NOMO-1 (cell line): ENCODE measurements at regions not wholly inside any gene's neighbourhood (a gene's known extent, or its start where the extent isn't known, plus 50 kb on each side); places are given as distances from the start of the nearest gene placed in this dataset.
"Not testable (repeated sequence)": the region's sequence is repeated elsewhere in the genome, so short reads cannot be mapped to it uniquely, and the experiment has no call there.

Experiments used
- DNase-seq, 2 experiments: peaks; one replicate each; lab custom pipeline; 2025; ENCODE audit not compliant: unreplicated experiment in 2 of 2; lab: John Stamatoyannopoulos, UW

DNA sequence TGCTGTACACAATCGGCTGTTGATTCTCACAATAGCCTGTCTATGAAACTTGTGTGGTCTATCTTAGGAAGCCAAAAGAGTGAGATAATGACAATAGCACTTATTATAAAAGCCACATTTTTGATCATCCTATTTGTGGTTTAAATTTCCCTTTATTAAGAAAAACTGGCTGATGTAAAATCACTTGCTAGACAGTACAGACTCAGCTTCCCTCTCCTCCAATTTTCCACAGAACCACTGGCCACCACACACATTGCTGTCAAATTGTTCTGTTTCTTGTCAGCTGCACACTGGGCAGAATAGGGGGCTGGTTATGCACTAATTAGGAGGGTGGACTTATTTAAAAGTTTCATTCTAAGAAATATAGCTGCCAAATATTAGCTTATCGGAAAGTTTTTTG, 425.9 kb downstream of the EPHA3 start:
- no peak for DNase-seq

- DNase-seq: not testable (repeated sequence)
These were observed 447.2 kb downstream of the EPHA3 start for GRCh38 chr3:89554587-89554986.

DNA sequence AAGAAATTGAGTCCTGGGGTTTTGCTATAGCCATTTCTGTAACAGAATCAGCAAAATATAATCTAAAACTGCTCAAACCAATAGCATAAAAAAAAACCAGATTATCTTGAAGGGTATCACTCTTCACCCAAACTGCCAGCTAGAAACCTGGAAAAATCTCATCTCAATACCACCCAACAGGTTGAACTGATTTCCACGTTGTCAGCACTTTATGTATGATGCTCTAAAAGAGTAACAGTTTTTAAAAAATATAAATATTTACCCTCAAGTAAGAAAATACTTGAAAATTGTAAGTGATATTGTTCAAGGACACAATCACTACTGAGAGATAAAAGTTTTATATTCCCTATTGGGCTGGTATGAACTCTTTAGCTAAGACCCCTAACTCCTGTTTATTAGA, 451.3 kb downstream of the EPHA3 start:
- DNase-seq: no peak

- no peak for DNase-seq
These were observed 453.1 kb downstream of the EPHA3 start for GRCh38 chr3:89560568-89560967.

DNA sequence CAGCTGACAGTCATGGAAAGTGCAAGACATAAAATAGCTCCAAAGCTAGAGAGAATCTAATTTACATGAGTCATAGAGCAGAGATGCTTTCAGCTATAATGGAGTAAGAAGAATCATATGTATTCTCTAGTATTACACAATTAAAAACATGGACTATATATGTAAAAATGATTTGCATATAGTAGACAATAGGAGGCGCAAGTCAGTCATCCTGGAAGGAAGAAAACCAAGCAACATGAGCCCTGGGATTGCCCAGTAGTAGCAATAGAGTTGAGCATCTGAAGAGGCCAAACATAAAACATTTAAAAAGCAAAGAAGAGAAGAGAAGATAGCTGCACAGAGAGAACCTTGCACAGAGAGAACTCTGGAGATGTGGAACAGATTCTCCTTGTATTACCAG, 455.0 kb downstream of the EPHA3 start:
- no peak for DNase-seq

DNA sequence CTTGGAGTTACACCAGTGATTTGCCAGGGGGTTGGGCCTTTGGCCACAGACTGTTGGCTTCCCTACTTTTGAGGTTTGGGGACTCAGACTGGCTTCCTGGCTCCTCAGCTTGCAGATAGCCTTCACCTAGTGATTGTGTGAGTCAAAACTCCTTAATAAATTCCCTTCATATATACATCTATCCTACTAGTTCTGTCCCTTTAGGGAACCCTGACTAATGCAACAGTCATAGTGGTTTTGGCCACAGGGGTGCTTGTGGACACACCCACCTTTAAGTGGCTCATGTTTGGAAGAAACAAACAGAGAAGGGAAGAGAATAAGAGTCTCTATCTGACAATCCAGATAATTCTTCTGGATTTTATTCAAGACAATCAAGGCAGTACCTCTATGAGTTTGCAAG, 457.7 kb downstream of the EPHA3 start:
- DNase-seq: no peak

GRCh38 chr3:89570465-89570864, 463.0 kb downstream of the EPHA3 start:
- DNase-seq: no peak

GRCh38 chr3:89571298-89571697, 463.9 kb downstream of the EPHA3 start:
- DNase-seq: no peak

- DNase-seq: no peak
These were observed 464.3 kb downstream of the EPHA3 start for GRCh38 chr3:89571707-89572106.

GRCh38 chr3:89572261-89572660, 464.8 kb downstream of the EPHA3 start:
- DNase-seq: no peak

DNA sequence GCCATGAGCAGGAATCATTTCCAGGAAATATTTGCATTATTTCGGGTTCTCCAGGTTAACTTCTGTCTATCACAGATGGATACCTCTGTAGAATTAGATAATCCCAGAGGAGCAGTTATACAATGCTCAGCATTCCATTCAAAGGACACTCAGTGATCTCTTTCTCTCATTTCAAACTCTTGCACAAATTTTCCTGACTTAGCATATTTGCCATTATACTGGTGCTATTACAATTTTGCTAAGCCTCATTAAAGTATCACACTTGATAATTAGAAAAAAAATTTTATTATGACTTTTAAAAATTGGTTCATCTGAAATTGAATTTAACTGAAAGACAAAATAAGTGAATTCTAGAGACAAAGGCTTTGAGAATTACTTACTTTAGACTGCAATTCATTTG, 469.0 kb downstream of the EPHA3 start:
- no peak for DNase-seq

DNA sequence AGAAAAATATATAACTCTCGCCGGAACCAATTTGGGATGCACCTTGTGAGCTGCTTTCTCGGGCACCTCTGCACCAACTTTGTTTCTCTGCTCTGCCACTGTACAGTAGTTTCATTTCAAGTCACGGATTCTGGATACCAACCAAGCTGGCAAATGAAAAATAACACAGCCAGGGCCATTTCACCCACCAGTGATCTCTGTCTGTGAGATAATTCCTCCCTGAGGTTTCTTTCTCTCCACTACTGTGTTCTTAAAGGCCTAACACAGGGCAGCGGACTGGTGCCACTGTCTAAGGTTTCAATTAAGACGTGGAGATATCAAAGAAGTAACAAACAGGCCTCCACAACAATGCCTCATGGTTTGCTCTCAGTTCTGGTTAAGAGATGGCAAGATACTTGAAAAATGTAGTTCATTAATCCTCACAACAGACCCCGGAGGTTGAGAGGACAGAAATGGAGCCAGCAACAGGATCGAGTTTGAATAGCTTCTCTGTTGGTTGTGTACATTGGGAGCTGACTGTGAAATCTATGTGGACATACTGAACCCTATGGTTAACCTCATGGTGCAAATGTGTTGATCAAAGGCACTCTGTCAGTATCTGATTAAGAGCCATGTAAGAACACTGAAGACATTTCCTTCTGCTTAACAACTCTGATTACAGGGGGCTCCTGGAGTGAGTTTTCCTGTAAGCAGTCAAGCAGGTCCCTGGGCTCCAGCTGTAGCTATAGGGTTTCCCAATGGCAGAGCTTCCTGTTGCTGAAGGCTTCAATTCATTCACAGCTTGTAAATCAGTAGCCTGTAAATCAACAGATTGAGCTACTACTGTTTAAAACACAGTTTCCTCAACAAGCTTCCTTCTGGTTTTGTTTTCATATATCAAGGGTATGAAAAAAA, 470.5 kb downstream of the EPHA3 start:
- no peak for DNase-seq

DNA sequence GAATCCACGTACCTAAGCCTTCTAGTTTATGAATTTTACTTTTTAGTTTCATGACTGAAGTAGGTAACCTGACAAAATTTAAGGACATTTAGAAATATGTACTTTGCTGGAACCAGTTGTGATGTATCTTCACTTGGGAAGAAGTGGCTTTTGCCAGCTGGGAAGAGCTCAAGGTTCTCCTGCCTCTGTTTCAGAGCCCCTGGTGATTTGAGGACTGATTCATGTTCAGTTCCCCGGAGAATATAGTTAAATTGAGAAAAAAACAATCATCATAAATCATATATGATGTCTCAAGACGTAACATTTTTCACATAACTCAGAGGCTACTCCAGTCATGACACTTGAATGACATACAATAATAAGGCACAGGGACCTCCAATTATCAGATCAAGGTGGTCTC, 473.4 kb downstream of the EPHA3 start:
- no peak for DNase-seq

- DNase-seq: no peak
These were observed 477.0 kb downstream of the EPHA3 start for GRCh38 chr3:89584398-89584797.

GRCh38 chr3:89586256-89586655, 478.8 kb downstream of the EPHA3 start:
- DNase-seq: no peak

- DNase-seq: no peak
These were observed 479.3 kb downstream of the EPHA3 start for GRCh38 chr3:89586676-89587075.

- no peak for DNase-seq
These were observed 498.7 kb downstream of the EPHA3 start for GRCh38 chr3:89606151-89606550.

- no peak for DNase-seq
These were observed 504.6 kb downstream of the EPHA3 start for GRCh38 chr3:89612027-89612426.

GRCh38 chr3:89613241-89613640, 505.8 kb downstream of the EPHA3 start:
- no peak for DNase-seq

DNA sequence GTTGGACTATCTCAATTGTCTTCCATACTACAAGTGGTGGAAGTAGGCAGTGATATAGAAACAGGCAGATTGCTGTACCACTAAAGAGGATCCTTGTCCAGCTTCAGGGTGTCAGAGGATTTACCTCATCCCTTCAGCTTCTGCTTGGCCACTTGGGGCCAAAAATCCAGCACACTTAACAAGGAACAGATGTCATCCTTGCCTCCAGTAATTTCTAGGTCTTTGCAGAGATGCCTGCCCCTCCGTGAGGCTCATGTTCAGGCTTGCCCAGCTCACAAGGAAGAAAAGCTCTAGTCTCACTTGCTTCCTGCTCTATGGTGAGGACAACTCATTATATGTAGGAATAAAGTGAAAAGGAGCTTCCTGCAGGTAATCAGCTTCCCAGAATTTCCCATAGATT, 510.3 kb downstream of the EPHA3 start:
- no peak for DNase-seq

- no peak for DNase-seq
These were observed 511.8 kb downstream of the EPHA3 start for GRCh38 chr3:89619263-89619662.

- DNase-seq: no peak
These were observed 514.8 kb downstream of the EPHA3 start for GRCh38 chr3:89622063-89622700.
